ENCODE measurements at regions not wholly inside any gene's neighbourhood (a gene's known extent, or its start where the extent isn't known, plus 50 kb on each side); places are given as distances from the start of the nearest gene placed in this dataset.
"Not testable (repeated sequence)": the region's sequence is repeated elsewhere in the genome, so short reads cannot be mapped to it uniquely, and the experiment has no call there.

GRCh38 chr10:30705625-30706149 is 76.1 kb upstream of the LYZL2 start:
- no peak for DNase-seq (ENCODE audit: low read depth)
- H3K4me3 ChIP-seq (ENCODE audit: low read depth, low read length): no peak overlapping the region

GRCh38 chr10:30705101-30705624 is 75.6 kb upstream of the LYZL2 start:
- no peak for DNase-seq (ENCODE audit: low read depth)
- no peak overlapping the region for H3K4me3 ChIP-seq (ENCODE audit: low read depth, low read length)

- not testable (repeated sequence) for H3K4me3 ChIP-seq (ENCODE audit: low read depth, low read length); DNase-seq (ENCODE audit: low read depth)
Observed at GRCh38 chr10:30704601-30705100, 75.1 kb upstream of the LYZL2 start.

GRCh38 chr10:30704026-30704600 is 74.6 kb upstream of the LYZL2 start:
- no peak overlapping the region for H3K4me3 ChIP-seq (ENCODE audit: low read depth, low read length)

GRCh38 chr10:30703446-30703845 is 73.9 kb upstream of the LYZL2 start:
- not testable (repeated sequence) for DNase-seq (ENCODE audit: low read depth); H3K4me3 ChIP-seq (ENCODE audit: low read depth, low read length)

More at GRCh38 chr10:30704026-30704600, 74.6 kb upstream of the LYZL2 start:
- no peak for DNase-seq (ENCODE audit: low read depth)

GRCh38 chr10:30702860-30703259 is 73.3 kb upstream of the LYZL2 start:
- H3K4me3 ChIP-seq (ENCODE audit: low read depth, low read length): no peak overlapping the region
- DNase-seq (ENCODE audit: low read depth): no peak

GRCh38 chr10:30701451-30702173 is 72.1 kb upstream of the LYZL2 start:
- H3K4me3 ChIP-seq (ENCODE audit: low read depth, low read length): peak overlapping the region; percentile 5
- peak; percentile 32 for DNase-seq (ENCODE audit: low read depth)

- DNase-seq (ENCODE audit: low read depth): no peak
- no peak overlapping the region for H3K4me3 ChIP-seq (ENCODE audit: low read depth, low read length)
Observed at GRCh38 chr10:30697806-30698205, 68.3 kb upstream of the LYZL2 start.

- H3K4me3 ChIP-seq (ENCODE audit: low read depth, low read length); DNase-seq (ENCODE audit: low read depth): not testable (repeated sequence)
Observed at GRCh38 chr10:30697221-30697620, 67.7 kb upstream of the LYZL2 start.

GRCh38 chr10:30696416-30697185 is 67.0 kb upstream of the LYZL2 start:
- not testable (repeated sequence) for H3K4me3 ChIP-seq (ENCODE audit: low read depth, low read length); DNase-seq (ENCODE audit: low read depth)

GRCh38 chr10:30695481-30696236 is 66.1 kb upstream of the LYZL2 start:
- not testable (repeated sequence) for DNase-seq (ENCODE audit: low read depth); H3K4me3 ChIP-seq (ENCODE audit: low read depth, low read length)

- no peak overlapping the region for H3K4me3 ChIP-seq (ENCODE audit: low read depth, low read length)
- no peak for DNase-seq (ENCODE audit: low read depth)
Observed at GRCh38 chr10:30694518-30695228, 65.1 kb upstream of the LYZL2 start.

- H3K4me3 ChIP-seq (ENCODE audit: low read depth, low read length): peak overlapping the region; percentile 34
- DNase-seq (ENCODE audit: low read depth): peak; percentile 73
Observed at GRCh38 chr10:30691639-30692015, 62.1 kb upstream of the LYZL2 start.

GRCh38 chr10:30690948-30691638 is 61.5 kb upstream of the LYZL2 start:
- not testable (repeated sequence) for DNase-seq (ENCODE audit: low read depth); H3K4me3 ChIP-seq (ENCODE audit: low read depth, low read length)

GRCh38 chr10:30688456-30688855 is 58.9 kb upstream of the LYZL2 start:
- DNase-seq (ENCODE audit: low read depth): no peak
- H3K4me3 ChIP-seq (ENCODE audit: low read depth, low read length): no peak overlapping the region

GRCh38 chr10:30687698-30688213 is 58.2 kb upstream of the LYZL2 start:
- DNase-seq (ENCODE audit: low read depth): no peak
- no peak overlapping the region for H3K4me3 ChIP-seq (ENCODE audit: low read depth, low read length)

- no peak overlapping the region for H3K4me3 ChIP-seq (ENCODE audit: low read depth, low read length)
- DNase-seq (ENCODE audit: low read depth): no peak
Observed at GRCh38 chr10:30686708-30687107, 57.2 kb upstream of the LYZL2 start.

GRCh38 chr10:30683496-30683895 is 53.9 kb upstream of the LYZL2 start:
- no peak overlapping the region for H3K4me3 ChIP-seq (ENCODE audit: low read depth, low read length)
- DNase-seq (ENCODE audit: low read depth): no peak

Data from skeletal muscle cell (primary cell).